Activated CD8-positive, alpha-beta memory T cell treated with anti-CD3 and anti-CD28 coated beads, Interleukin-2, amount 10 ng/mL, durations not matched to agents 7 days and 5 days (primary cell): ENCODE measurements at regions not wholly inside any gene's neighbourhood (a gene's known extent, or its start where the extent isn't known, plus 50 kb on each side); places are given as distances from the start of the nearest gene placed in this dataset.
"Not testable (repeated sequence)": the region's sequence is repeated elsewhere in the genome, so short reads cannot be mapped to it uniquely, and the experiment has no call there.

Experiments used
- ATAC-seq: fragments of 150-1000 bp; cut with Tn5 transposase; one replicate; pipeline ENCODE4 v1.10.0; 2021; ENCODE audit warnings: moderate library complexity
- CTCF ChIA-PET: fragments of 350-600 bp; sonication (Branson Sonifier 250); formaldehyde crosslinking; loops from one replicate; lab custom pipeline; 2021; ENCODE audit warnings: antibody characterized with exemption; lab: Charles Lee
- DNase-seq: peaks from one replicate; pipeline ENCODE4 v3.0.0-alpha.2; 2020
- H3K27ac Mint-ChIP-seq: one replicate; pipeline ENCODE4 v1.8.0; 2021; ENCODE audit warnings: mild to moderate bottlenecking, mixed read lengths
- H3K27me3 Mint-ChIP-seq: one replicate; pipeline ENCODE4 v1.8.0; 2021; ENCODE audit warnings: mixed read lengths
- H3K36me3 Mint-ChIP-seq: one replicate; pipeline ENCODE4 v1.8.0; 2021; ENCODE audit warnings: mild to moderate bottlenecking, mixed read lengths
- H3K4me1 Mint-ChIP-seq: one replicate; pipeline ENCODE4 v1.8.0; 2021; ENCODE audit warnings: mixed read lengths
- H3K4me3 Mint-ChIP-seq: one replicate; pipeline ENCODE4 v1.8.0; 2021; ENCODE audit warnings: mild to moderate bottlenecking, moderate library complexity, mixed read lengths
- H3K9me3 Mint-ChIP-seq: one replicate; pipeline ENCODE4 v1.8.0; 2022; ENCODE audit warnings: low read depth, mixed read lengths

GRCh38 chr3:194873474-194873873 lies 187.8 kb downstream of the FAM43A start:
- H3K36me3 Mint-ChIP-seq, H3K27me3 Mint-ChIP-seq, H3K4me3 Mint-ChIP-seq, CTCF ChIA-PET, DNase-seq, H3K4me1 Mint-ChIP-seq, H3K27ac Mint-ChIP-seq, H3K9me3 Mint-ChIP-seq, ATAC-seq: not testable (repeated sequence)

DNA sequence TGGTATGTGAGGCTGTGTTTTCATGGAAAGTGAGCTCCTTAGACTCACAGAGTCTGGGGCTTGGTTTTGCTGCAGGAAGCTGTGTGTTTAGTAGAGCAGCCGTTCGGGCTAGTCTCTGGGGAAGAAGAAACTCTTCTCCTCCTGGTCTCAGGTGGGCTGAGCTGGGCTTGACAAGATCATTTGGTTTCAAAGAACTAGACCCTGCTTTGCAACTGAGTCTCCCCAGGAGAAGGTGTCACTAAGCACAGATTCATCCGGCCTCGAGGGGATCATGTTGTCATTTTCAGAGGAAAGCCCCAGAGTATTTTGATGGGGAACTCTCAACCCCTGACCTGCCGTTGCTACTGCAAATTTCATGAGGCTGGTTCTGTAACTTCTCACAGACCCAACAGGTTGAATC lies 188.5 kb downstream of the FAM43A start:
- no peaks in the 10 kb centered on the region for H3K4me1 Mint-ChIP-seq
- H3K4me3 Mint-ChIP-seq: no peak overlapping the region
- no peak overlapping the region for H3K27ac Mint-ChIP-seq
- CTCF ChIA-PET: no interaction called here
- no peaks in the 10 kb centered on the region for H3K36me3 Mint-ChIP-seq
- peaks cover 6% of the 10 kb centered on the region for H3K27me3 Mint-ChIP-seq
- ATAC-seq: no peak
- DNase-seq: peak; percentile 16
- no peaks in the 10 kb centered on the region for H3K9me3 Mint-ChIP-seq

- peaks cover 3% of the 10 kb centered on the region for H3K4me1 Mint-ChIP-seq
- H3K27me3 Mint-ChIP-seq: peaks cover 7% of the 10 kb centered on the region
- peak; percentile 18 for DNase-seq
- H3K9me3 Mint-ChIP-seq: no peaks in the 10 kb centered on the region
- no peaks in the 10 kb centered on the region for H3K36me3 Mint-ChIP-seq
- no peak overlapping the region for H3K27ac Mint-ChIP-seq
- H3K4me3 Mint-ChIP-seq: no peak overlapping the region
- CTCF ChIA-PET: no interaction called here
- ATAC-seq: no peak
These were observed 189.1 kb downstream of the FAM43A start for GRCh38 chr3:194874783-194875182.

DNA sequence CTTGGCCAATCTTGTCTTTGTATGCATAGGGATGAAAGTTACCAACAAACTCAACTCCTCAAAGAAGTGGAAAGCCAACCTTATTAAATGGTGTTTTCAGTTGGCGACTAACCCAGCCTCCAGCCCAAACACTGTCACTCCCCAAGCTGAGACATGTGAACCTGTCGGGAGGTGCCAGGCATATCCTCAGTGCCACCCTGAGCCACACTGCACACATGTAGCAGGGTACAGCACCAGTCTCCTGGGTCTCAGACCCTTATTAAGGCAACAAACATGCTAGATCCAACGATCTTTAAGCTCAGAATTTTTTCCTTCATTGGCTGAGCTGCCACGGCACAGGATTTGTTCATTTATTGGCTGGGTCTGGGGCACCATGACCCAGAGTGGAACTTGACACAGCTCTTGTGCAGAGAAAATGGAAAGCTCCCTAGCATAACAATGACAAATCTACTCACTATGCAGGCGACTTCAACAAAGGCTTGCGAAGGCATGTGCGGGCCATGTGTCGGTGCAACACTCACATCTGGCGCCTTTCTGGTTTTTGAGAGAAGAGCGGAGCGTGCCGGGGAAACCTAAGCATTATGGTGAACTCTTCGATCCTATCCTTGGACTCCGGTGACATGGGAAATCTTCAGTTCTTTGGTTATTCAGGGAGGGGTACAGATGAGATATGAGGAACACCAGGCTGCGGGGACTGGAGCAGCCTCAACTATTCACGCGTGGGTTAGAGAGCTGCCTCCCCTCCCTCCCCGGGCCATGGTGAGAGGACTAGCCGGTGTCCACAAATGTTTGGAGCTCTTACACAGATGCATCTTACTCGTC lies 190.1 kb downstream of the FAM43A start:
- CTCF ChIA-PET: no interaction called here
- DNase-seq (peak; percentile 9), ATAC-seq (no peak)
- peaks cover 7% of the 10 kb centered on the region for H3K27me3 Mint-ChIP-seq
- H3K4me3 Mint-ChIP-seq: no peak overlapping the region
- peaks cover 6% of the 10 kb centered on the region for H3K4me1 Mint-ChIP-seq
- H3K36me3 Mint-ChIP-seq: no peaks in the 10 kb centered on the region
- H3K9me3 Mint-ChIP-seq: no peaks in the 10 kb centered on the region
- H3K27ac Mint-ChIP-seq: no peak overlapping the region

GRCh38 chr3:194876403-194877095 lies 190.9 kb downstream of the FAM43A start:
- Mint-ChIP-seq H3K4me1 (peaks cover 6% of the 10 kb centered on the region), H3K27ac (no peak overlapping the region), H3K36me3 (no peaks in the 10 kb centered on the region), H3K27me3 (peaks cover 7% of the 10 kb centered on the region), H3K9me3 (no peaks in the 10 kb centered on the region), H3K4me3 (no peak overlapping the region)
- CTCF ChIA-PET: no interaction called here
- ATAC-seq (no peak), DNase-seq (no peak)

GRCh38 chr3:194877291-194878119 lies 191.8 kb downstream of the FAM43A start:
- DNase-seq: no peak
- Mint-ChIP-seq H3K27me3 (peaks cover 7% of the 10 kb centered on the region), H3K27ac (no peak overlapping the region), H3K4me1 (peaks cover 6% of the 10 kb centered on the region), H3K4me3 (no peak overlapping the region), H3K9me3 (no peaks in the 10 kb centered on the region), H3K36me3 (no peaks in the 10 kb centered on the region)
- no peak for ATAC-seq
- CTCF ChIA-PET: no interaction called here

- DNase-seq: no peak
- peaks cover 7% of the 10 kb centered on the region for H3K27me3 Mint-ChIP-seq
These were observed 193.6 kb downstream of the FAM43A start for GRCh38 chr3:194879126-194879877.

GRCh38 chr3:194879991-194880939 lies 194.6 kb downstream of the FAM43A start:
- ATAC-seq (no peak), DNase-seq (no peak)
- CTCF ChIA-PET: no interaction called here
- peaks cover 7% of the 10 kb centered on the region for H3K27me3 Mint-ChIP-seq
- peaks cover 6% of the 10 kb centered on the region for H3K4me1 Mint-ChIP-seq
- H3K4me3 Mint-ChIP-seq: no peak overlapping the region
- no peaks in the 10 kb centered on the region for H3K36me3 Mint-ChIP-seq
- peaks cover 4% of the 10 kb centered on the region for H3K9me3 Mint-ChIP-seq
- no peak overlapping the region for H3K27ac Mint-ChIP-seq

More at GRCh38 chr3:194879126-194879877, 193.6 kb downstream of the FAM43A start:
- Mint-ChIP-seq H3K4me1 (peaks cover 6% of the 10 kb centered on the region), H3K4me3 (no peak overlapping the region), H3K36me3 (no peaks in the 10 kb centered on the region), H3K9me3 (peaks cover 4% of the 10 kb centered on the region), H3K27ac (no peak overlapping the region)
- CTCF ChIA-PET: no interaction called here
- ATAC-seq: no peak

DNA sequence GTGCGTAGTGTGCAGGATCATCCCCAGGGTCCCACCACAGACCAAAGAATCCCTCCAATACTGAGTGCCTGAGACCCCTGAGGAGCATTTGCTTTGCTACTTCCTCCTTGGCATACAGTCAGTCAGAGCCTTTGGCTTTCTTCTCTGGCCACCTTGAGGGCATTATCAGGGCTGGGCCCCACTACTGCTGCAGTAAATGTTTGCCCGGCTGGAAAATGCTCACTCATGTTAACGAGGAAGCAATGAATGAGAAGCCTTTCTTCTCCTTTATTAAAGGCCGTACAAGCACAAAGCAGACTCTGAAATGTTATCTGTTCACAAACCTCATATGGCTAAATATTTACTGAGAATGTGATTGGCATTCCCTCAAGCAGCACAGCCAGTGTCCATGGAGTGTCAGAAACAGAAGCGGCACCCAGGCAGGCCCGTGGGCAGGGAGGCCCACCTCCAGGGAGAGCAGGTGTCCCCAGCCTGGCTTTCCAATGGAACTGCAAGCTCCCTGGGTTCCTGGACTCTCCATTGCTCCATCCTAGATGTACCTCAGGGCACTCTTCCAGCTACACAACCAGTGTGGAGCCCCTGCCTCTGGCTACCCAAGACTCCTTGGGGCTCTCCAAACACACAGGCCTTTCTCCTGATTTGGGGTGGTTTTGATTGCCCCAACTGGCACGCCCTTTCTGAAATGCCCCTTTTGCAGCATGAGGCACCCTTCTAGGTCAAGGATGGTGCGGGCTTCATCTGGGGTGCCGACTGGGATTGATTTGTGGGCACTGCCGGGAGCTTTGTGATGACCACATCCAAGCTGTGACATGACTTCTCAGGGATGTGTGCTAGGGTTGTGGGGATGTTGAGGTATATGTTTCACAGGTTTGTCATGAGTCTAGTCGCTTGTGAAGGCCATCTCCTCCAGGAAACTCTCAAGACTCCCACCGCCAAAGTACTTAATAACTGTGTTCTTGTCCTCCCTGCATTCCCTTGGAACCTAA lies 195.6 kb downstream of the FAM43A start:
- Mint-ChIP-seq H3K4me3 (no peak overlapping the region), H3K4me1 (peaks cover 6% of the 10 kb centered on the region), H3K36me3 (no peaks in the 10 kb centered on the region), H3K27ac (no peak overlapping the region), H3K27me3 (peaks cover 7% of the 10 kb centered on the region), H3K9me3 (peaks cover 4% of the 10 kb centered on the region)
- ATAC-seq (no peak), DNase-seq (no peak)
- CTCF ChIA-PET: no interaction called here

GRCh38 chr3:194884649-194885315 lies 199.1 kb downstream of the FAM43A start:
- Mint-ChIP-seq H3K4me3 (no peak overlapping the region), H3K9me3 (peaks cover 4% of the 10 kb centered on the region), H3K27me3 (peaks cover 5% of the 10 kb centered on the region), H3K27ac (no peak overlapping the region), H3K36me3 (no peaks in the 10 kb centered on the region), H3K4me1 (peaks cover 3% of the 10 kb centered on the region)
- DNase-seq (peak; percentile 21), ATAC-seq (no peak)
- CTCF ChIA-PET: no interaction called here

GRCh38 chr3:194885766-194886165 lies 200.1 kb downstream of the FAM43A start:
- ATAC-seq (no peak), DNase-seq (no peak)
- CTCF ChIA-PET: no interaction called here
- H3K4me3 Mint-ChIP-seq: no peak overlapping the region
- H3K9me3 Mint-ChIP-seq: peaks cover 4% of the 10 kb centered on the region
- H3K27ac Mint-ChIP-seq: no peak overlapping the region
- peaks cover 8% of the 10 kb centered on the region for H3K27me3 Mint-ChIP-seq
- no peaks in the 10 kb centered on the region for H3K36me3 Mint-ChIP-seq
- H3K4me1 Mint-ChIP-seq: no peaks in the 10 kb centered on the region
